T-helper 9 cell (primary cell): ENCODE measurements at regions not wholly inside any gene's neighbourhood (a gene's known extent, or its start where the extent isn't known, plus 50 kb on each side); places are given as distances from the start of the nearest gene placed in this dataset.

Experiments
- DNase-seq: peaks from one replicate; pipeline ENCODE4 v3.0.0-alpha.2; 2020

GRCh38 chr5:157924931-157925729 is 66.2 kb upstream of the CLINT1 start:
- no peak for DNase-seq

- no peak for DNase-seq
Measured at GRCh38 chr5:157924490-157924889, 65.5 kb upstream of the CLINT1 start.

GRCh38 chr5:157923765-157924164 is 64.8 kb upstream of the CLINT1 start:
- DNase-seq: no peak

- DNase-seq: no peak
Measured at GRCh38 chr5:157922026-157922425, 63.1 kb upstream of the CLINT1 start.

GRCh38 chr5:157920828-157921170 is 61.9 kb upstream of the CLINT1 start:
- DNase-seq: no peak

- no peak for DNase-seq
Measured at GRCh38 chr5:157918811-157919742, 60.1 kb upstream of the CLINT1 start.

- DNase-seq: peak; percentile 29
Measured at GRCh38 chr5:157917899-157918809, 59.2 kb upstream of the CLINT1 start.

- no peak for DNase-seq
Measured at GRCh38 chr5:157917491-157917890, 58.5 kb upstream of the CLINT1 start.

GRCh38 chr5:157915638-157916037 is 56.7 kb upstream of the CLINT1 start:
- no peak for DNase-seq

GRCh38 chr5:157914151-157914788 is 55.3 kb upstream of the CLINT1 start:
- DNase-seq: no peak

- DNase-seq: no peak
Measured at GRCh38 chr5:157913575-157913974, 54.6 kb upstream of the CLINT1 start.

GRCh38 chr5:157912621-157913325 is 53.8 kb upstream of the CLINT1 start:
- DNase-seq: no peak

GRCh38 chr5:157911568-157911967 is 52.6 kb upstream of the CLINT1 start:
- no peak for DNase-seq
